MM.1S (cell line): ENCODE measurements at regions not wholly inside any gene's neighbourhood (a gene's known extent, or its start where the extent isn't known, plus 50 kb on each side); places are given as distances from the start of the nearest gene placed in this dataset.

Experiments used
- DNase-seq: peaks from one replicate; pipeline ENCODE4 v3.0.0-alpha.2; 2015
- H2AFZ ChIP-seq: fragments of 300-600 bp; sonication (generic); 2 replicates; pipeline ENCODE4 v1.6.0; 2016; ENCODE audit warnings: antibody characterized with exemption, low read length
- H3F3A ChIP-seq: fragments of 300-600 bp; sonication (generic); 2 replicates; pipeline ENCODE4 v1.6.1; 2016; ENCODE audit warnings: mild to moderate bottlenecking, antibody characterized with exemption, low read length, moderate library complexity, mixed read lengths; ENCODE audit not compliant: insufficient read depth
- H3K27ac ChIP-seq: fragments of 300-600 bp; sonication (generic); 2 replicates; pipeline ENCODE4 v1.5.1; 2016; ENCODE audit warnings: mild to moderate bottlenecking, low read length
- H3K27me3 ChIP-seq: fragments of 300-600 bp; sonication (generic); replicated peaks from 2 replicates; pipeline ENCODE4 v1.6.0; 2016; ENCODE audit warnings: low read length; ENCODE audit not compliant: insufficient read depth
- H3K36me3 ChIP-seq: fragments of 300-600 bp; sonication (generic); replicated peaks from 2 replicates; pipeline ENCODE4 v1.6.1; 2016; ENCODE audit warnings: mild to moderate bottlenecking, low read length, mixed read lengths; ENCODE audit not compliant: insufficient read depth
- H3K4me1 ChIP-seq: fragments of 300-600 bp; sonication (generic); 2 replicates; pipeline ENCODE4 v1.6.1; 2016; ENCODE audit warnings: low read length, mixed read lengths
- H3K4me2 ChIP-seq: fragments of 300-600 bp; sonication (generic); 2 replicates; pipeline ENCODE4 v1.6.0; 2016; ENCODE audit warnings: low read depth, low read length
- H3K4me3 ChIP-seq: fragments of 300-600 bp; sonication (generic); 2 replicates; pipeline ENCODE4 v1.5.1; 2016; ENCODE audit warnings: low read length, mixed read lengths
- H3K79me2 ChIP-seq: fragments of 300-600 bp; sonication (generic); 2 replicates; pipeline ENCODE4 v1.6.1; 2016; ENCODE audit warnings: mixed run types, low read length, mixed read lengths
- H3K9ac ChIP-seq: fragments of 300-600 bp; sonication (generic); 2 replicates; pipeline ENCODE4 v1.6.1; 2016; ENCODE audit warnings: low read length, mixed read lengths
- H3K9me2 ChIP-seq: fragments of 300-600 bp; sonication (generic); replicated peaks from 2 replicates; pipeline ENCODE4 v1.6.1; 2016; ENCODE audit warnings: mild to moderate bottlenecking, low read length, mixed read lengths; ENCODE audit not compliant: insufficient read depth
- H3K9me3 ChIP-seq: fragments of 300-600 bp; sonication (generic); replicated peaks from 2 replicates; pipeline ENCODE4 v1.6.1; 2016; ENCODE audit warnings: mild to moderate bottlenecking, low read length, mixed read lengths; ENCODE audit not compliant: insufficient read depth
- H4K20me1 ChIP-seq: fragments of 300-600 bp; sonication (generic); 2 replicates; pipeline ENCODE4 v1.6.1; 2016; ENCODE audit warnings: mild to moderate bottlenecking, low read length, moderate library complexity, mixed read lengths; ENCODE audit not compliant: insufficient read depth
- CTCF ChIP-seq: fragments of 300-600 bp; sonication (generic); IDR thresholded peaks from 2 replicates; pipeline ENCODE4 v1.5.1; 2016; ENCODE audit warnings: antibody characterized with exemption, low read length, mixed read lengths
- EZH2 ChIP-seq: fragments of 300-600 bp; sonication (generic); optimal IDR thresholded peaks from 2 replicates; pipeline ENCODE3; 2017; ENCODE audit warnings: low read depth, mild to moderate bottlenecking, antibody characterized with exemption, low read length, mixed read lengths
- EZH2phosphoT487 ChIP-seq: fragments of 300-600 bp; sonication (generic); IDR thresholded peaks from 2 replicates; pipeline ENCODE4 v1.6.1; 2018; ENCODE audit warnings: antibody characterized with exemption, low read length

DNA sequence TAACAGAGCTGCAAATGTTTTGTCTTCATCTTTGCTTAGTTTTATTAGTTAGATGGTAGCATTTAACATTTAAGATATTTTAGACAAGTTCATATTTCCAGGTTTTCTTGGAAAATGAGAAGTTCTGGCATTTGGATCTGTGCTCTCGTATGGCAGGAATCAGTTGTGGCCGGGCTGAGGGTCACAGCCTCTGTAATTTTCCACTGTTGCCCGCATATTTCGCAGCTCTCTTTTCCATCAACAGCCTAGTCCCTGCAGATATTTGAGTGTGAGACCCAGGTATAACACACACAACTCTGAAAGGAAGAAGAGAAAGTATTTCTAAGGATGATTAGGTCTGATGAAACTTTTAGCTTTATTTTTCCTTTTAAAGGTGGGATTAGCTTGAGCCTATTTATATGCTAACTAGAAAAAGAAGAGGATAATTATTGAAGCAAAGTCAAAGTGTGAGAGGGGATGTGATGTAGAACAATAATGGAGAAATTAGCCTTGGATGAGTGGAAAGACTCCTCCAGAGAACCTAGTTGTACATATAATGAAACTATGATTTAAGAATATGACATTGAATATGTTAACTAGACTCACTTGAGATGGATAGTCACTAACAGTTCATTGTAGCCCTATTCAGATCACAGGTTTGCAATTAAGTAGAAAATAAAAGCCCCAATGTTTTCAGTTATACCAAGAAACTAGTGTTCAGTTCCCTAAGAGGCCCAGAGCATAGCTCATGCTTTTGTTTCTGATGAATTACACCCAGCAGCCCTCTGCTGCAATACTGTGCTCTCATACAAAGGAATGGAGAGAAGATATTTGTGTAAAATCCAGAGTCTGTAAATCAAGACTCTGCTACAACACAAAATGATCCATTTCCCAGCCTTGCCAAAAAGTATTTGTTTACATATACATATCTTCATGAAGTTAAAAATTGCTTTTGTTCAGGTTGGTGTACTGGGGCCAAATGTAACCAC is 158.4 kb downstream of the C12orf50 start:
- DNase-seq, result peak; percentile 9
- no peaks in the 10 kb centered on the region for H3K79me2 ChIP-seq
- TF ChIP-seq EZH2, result no peak
- no peaks in the 10 kb centered on the region for H3K27me3 ChIP-seq
- no peak overlapping the region for H3K4me2 ChIP-seq
- no peak overlapping the region for H3K27ac ChIP-seq
- H3K9me2 ChIP-seq, result no peaks in the 10 kb centered on the region
- no peak overlapping the region for H3K4me3 ChIP-seq
- H4K20me1 ChIP-seq, result no peaks in the 10 kb centered on the region
- H3K36me3 ChIP-seq, result no peaks in the 10 kb centered on the region
- no peak overlapping the region for H2AFZ ChIP-seq
- peaks cover 4% of the 10 kb centered on the region; the same call in 1 of the 2 replicates for H3K4me1 ChIP-seq
- no peaks in the 10 kb centered on the region for H3F3A ChIP-seq
- no peaks in the 10 kb centered on the region for H3K9me3 ChIP-seq
- no peak overlapping the region for H3K9ac ChIP-seq

GRCh38 chr12:87870061-87870460 is 159.1 kb downstream of the C12orf50 start:
- H3K9me2 ChIP-seq, result no peaks in the 10 kb centered on the region
- H3K4me3 ChIP-seq, result no peak overlapping the region
- no peak for DNase-seq
- H3K9me3 ChIP-seq, result no peaks in the 10 kb centered on the region
- no peaks in the 10 kb centered on the region for H3K27me3 ChIP-seq
- H3F3A ChIP-seq, result no peaks in the 10 kb centered on the region
- H3K4me2 ChIP-seq, result no peak overlapping the region
- no peak overlapping the region for H2AFZ ChIP-seq
- no peaks in the 10 kb centered on the region for H4K20me1 ChIP-seq
- no peak overlapping the region for H3K9ac ChIP-seq
- H3K79me2 ChIP-seq, result no peaks in the 10 kb centered on the region
- H3K4me1 ChIP-seq, result peaks cover 4% of the 10 kb centered on the region; the same call in 1 of the 2 replicates
- TF ChIP-seq EZH2 (no peak), EZH2phosphoT487 (no peak), CTCF (no peak)
- no peak overlapping the region for H3K27ac ChIP-seq
- no peaks in the 10 kb centered on the region for H3K36me3 ChIP-seq

GRCh38 chr12:87866578-87867292 is 162.5 kb downstream of the C12orf50 start:
- H2AFZ ChIP-seq, result no peak overlapping the region
- H3K9me2 ChIP-seq, result no peaks in the 10 kb centered on the region
- no peaks in the 10 kb centered on the region for H4K20me1 ChIP-seq
- no peaks in the 10 kb centered on the region for H3K27me3 ChIP-seq
- H3K27ac ChIP-seq, result no peak overlapping the region
- no peak for DNase-seq
- H3K4me1 ChIP-seq, result peaks cover 4% of the 10 kb centered on the region; the same call in 1 of the 2 replicates
- no peaks in the 10 kb centered on the region for H3K9me3 ChIP-seq
- no peaks in the 10 kb centered on the region for H3K36me3 ChIP-seq
- H3K4me2 ChIP-seq, result no peak overlapping the region
- H3K9ac ChIP-seq, result no peak overlapping the region
- TF ChIP-seq CTCF (peak; percentile 51), EZH2 (no peak), EZH2phosphoT487 (no peak)
- no peak overlapping the region for H3K4me3 ChIP-seq
- no peaks in the 10 kb centered on the region for H3K79me2 ChIP-seq
- no peaks in the 10 kb centered on the region for H3F3A ChIP-seq
